Neural progenitor cell (in vitro differentiated cells): ENCODE measurements at regions not wholly inside any gene's neighbourhood (a gene's known extent, or its start where the extent isn't known, plus 50 kb on each side); places are given as distances from the start of the nearest gene placed in this dataset.

Experiments used
- CTCF ChIP-seq: fragments of 200-600 bp; sonication (generic); IDR thresholded peaks from 2 replicates; pipeline ENCODE4 v1.5.1; 2017; ENCODE audit warnings: antibody characterized with exemption, mild to moderate bottlenecking
- EZH2 ChIP-seq: fragments of 200-600 bp; sonication (generic); IDR thresholded peaks from 2 replicates; pipeline ENCODE4 v1.6.1; 2017; ENCODE audit warnings: antibody characterized with exemption, mild to moderate bottlenecking, moderate library complexity
- EZH2phosphoT487 ChIP-seq: fragments of 200-600 bp; sonication (generic); IDR thresholded peaks from 2 replicates; pipeline ENCODE4 v1.6.1; 2017; ENCODE audit warnings: antibody characterized with exemption

DNA sequence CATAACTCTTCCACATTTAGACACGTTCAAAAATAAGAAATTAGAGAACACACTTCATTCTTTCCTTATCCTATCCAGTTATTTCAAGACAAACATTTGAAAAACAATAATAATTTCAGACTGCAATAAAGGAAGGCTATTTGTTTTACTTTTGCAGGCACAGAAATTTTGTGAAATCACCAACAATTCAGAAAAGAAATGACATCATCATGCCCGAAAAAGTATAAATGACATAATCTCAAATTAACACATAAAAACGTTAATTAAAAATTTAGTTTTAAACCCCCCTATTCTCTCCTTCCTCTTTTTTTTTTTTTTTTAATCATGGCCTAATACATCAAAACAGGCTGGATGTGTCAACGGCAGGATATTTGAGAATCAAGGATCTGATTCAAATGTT lies 468.4 kb upstream of the RBFOX1 start:
- TF ChIP-seq CTCF = no peak
- TF ChIP-seq EZH2 = no peak
- TF ChIP-seq EZH2phosphoT487 = no peak
